IMR-90 (cell line): ENCODE measurements at regions not wholly inside any gene's neighbourhood (a gene's known extent, or its start where the extent isn't known, plus 50 kb on each side); places are given as distances from the start of the nearest gene placed in this dataset.

Experiments
- ATAC-seq: fragments of 200-7000 bp; cut with Tn5 transposase; 2 replicates; pipeline ENCODE4 v1.9.1; 2020; ENCODE audit warnings: low read depth, mild to moderate bottlenecking, moderate library complexity
- BruUV-seq: library from RNA; stranded (reverse); fragments of 400-500 nt; replicated peaks from 2 replicates; lab custom pipeline; 2021; lab: Mats Ljungman, UMichigan
- CTCF ChIA-PET: fragments of 300-600 bp; formaldehyde crosslinking; extraction: SDS; loops from one replicate; lab custom pipeline; 2021; ENCODE audit warnings: antibody characterized with exemption; lab: Yijun Ruan, JAX
- POLR2A ChIA-PET: fragments of 300-600 bp; sonication (Branson Sonifier 250); formaldehyde crosslinking; loops from one replicate; lab custom pipeline; 2022; ENCODE audit warnings: antibody characterized with exemption; ENCODE audit not compliant: unreplicated experiment; lab: Charles Lee
- DNase-seq: peaks from one replicate; pipeline ENCODE4 v3.0.0; 2013
- H2AFZ ChIP-seq: replicated peaks from 2 replicates; pipeline ENCODE3; 2013; ENCODE audit warnings: low read length, mild to moderate bottlenecking; ENCODE audit not compliant: poor library complexity
- H2AK5ac ChIP-seq: 2 replicates; pipeline ENCODE4 v1.6.1; 2013; ENCODE audit warnings: low read depth, low read length, inconsistent platforms
- H2AK9ac ChIP-seq: replicated peaks from 2 replicates; pipeline ENCODE3; 2013; ENCODE audit warnings: mild to moderate bottlenecking, low read depth, low read length, moderate library complexity; ENCODE audit not compliant: poor library complexity
- H2BK120ac ChIP-seq: 2 replicates; pipeline ENCODE4 v1.6.1; 2013; ENCODE audit warnings: low read depth, low read length, inconsistent platforms
- H2BK15ac ChIP-seq: 3 replicates; pipeline ENCODE4 v1.6.1; 2013; ENCODE audit warnings: low read depth, low read length, inconsistent platforms
- H2BK20ac ChIP-seq: 2 replicates; pipeline ENCODE4 v1.6.1; 2013; ENCODE audit warnings: low read depth, mild to moderate bottlenecking, inconsistent platforms, low read length, moderate library complexity
- H2BK5ac ChIP-seq: 2 replicates; pipeline ENCODE4 v1.6.1; 2013; ENCODE audit warnings: mild to moderate bottlenecking, low read depth, low read length, inconsistent platforms; ENCODE audit not compliant: poor library complexity, severe bottlenecking
- H3K14ac ChIP-seq: replicated peaks from 2 replicates; pipeline ENCODE4 v1.6.1; 2013; ENCODE audit warnings: low read depth, low read length, inconsistent platforms
- H3K18ac ChIP-seq: 2 replicates; pipeline ENCODE4 v1.6.1; 2013; ENCODE audit warnings: low read depth, low read length, control low read depth
- H3K23ac ChIP-seq: 2 replicates; pipeline ENCODE4 v1.6.1; 2013; ENCODE audit warnings: low read depth, low read length, inconsistent platforms
- H3K27ac ChIP-seq: 2 replicates; pipeline ENCODE4 v1.5.1; 2013; ENCODE audit warnings: mild to moderate bottlenecking, control low read depth, low read length; ENCODE audit not compliant: insufficient read depth
- H3K27me3 ChIP-seq: 2 replicates; pipeline ENCODE4 v1.6.1; 2013; ENCODE audit warnings: low read length; ENCODE audit not compliant: control insufficient read depth, insufficient read depth
- H3K36me3 ChIP-seq: 2 replicates; pipeline ENCODE4 v1.6.1; 2013; ENCODE audit warnings: low read length, mixed read lengths; ENCODE audit not compliant: control insufficient read depth, insufficient read depth
- H3K4ac ChIP-seq: 2 replicates; pipeline ENCODE4 v1.6.1; 2013; ENCODE audit warnings: low read depth, low read length, inconsistent platforms
- H3K4me1 ChIP-seq: 2 replicates; pipeline ENCODE4 v1.6.1; 2013; ENCODE audit warnings: low read length, mixed read lengths; ENCODE audit not compliant: control insufficient read depth, insufficient read depth
- H3K4me2 ChIP-seq: 2 replicates; pipeline ENCODE4 v1.6.1; 2013; ENCODE audit warnings: low read depth, mild to moderate bottlenecking, control low read depth, low read length, moderate library complexity
- H3K4me3 ChIP-seq: 2 replicates; pipeline ENCODE4 v1.5.1; 2013; ENCODE audit warnings: low read depth, mild to moderate bottlenecking, control low read depth, low read length, moderate library complexity; ENCODE audit not compliant: insufficient read depth
- H3K56ac ChIP-seq: 2 replicates; pipeline ENCODE4 v1.6.1; 2013; ENCODE audit warnings: low read length, inconsistent platforms; ENCODE audit not compliant: insufficient read depth; ENCODE audit errors: extremely low read depth
- H3K79me1 ChIP-seq, 2 experiments: 2 replicates each; pipeline ENCODE4 v1.6.1; 2013; ENCODE audit warnings: low read length in 2 of 2, inconsistent platforms in 1 of 2, low read depth in 1 of 2
- H3K9ac ChIP-seq: 2 replicates; pipeline ENCODE4 v1.6.1; 2013; ENCODE audit warnings: low read depth, low read length, control low read depth
- H3K9me1 ChIP-seq: 2 replicates; pipeline ENCODE4 v1.6.1; 2013; ENCODE audit warnings: low read length, inconsistent platforms; ENCODE audit not compliant: insufficient read depth
- H3K9me3 ChIP-seq: 2 replicates; pipeline ENCODE4 v1.6.1; 2013; ENCODE audit warnings: low read length; ENCODE audit not compliant: control insufficient read depth, insufficient read depth
- H4K20me1 ChIP-seq: 2 replicates; pipeline ENCODE4 v1.6.1; 2013; ENCODE audit warnings: low read length, inconsistent platforms; ENCODE audit not compliant: insufficient read depth
- H4K5ac ChIP-seq: 2 replicates; pipeline ENCODE4 v1.6.1; 2013; ENCODE audit warnings: mild to moderate bottlenecking, low read depth, low read length, control low read depth
- H4K8ac ChIP-seq, 2 experiments: 2 replicates each; pipeline ENCODE4 v1.6.1; 2013; ENCODE audit warnings: low read depth in 2 of 2, low read length in 2 of 2, control low read depth in 1 of 2, inconsistent platforms in 1 of 2
- H4K91ac ChIP-seq: 2 replicates; pipeline ENCODE4 v1.6.1; 2013; ENCODE audit warnings: low read depth, low read length, inconsistent platforms; ENCODE audit not compliant: insufficient read depth
- BHLHE40 ChIP-seq: fragments of 150-350 bp; IDR thresholded peaks from 2 replicates; pipeline ENCODE4 v1.6.1; 2016; ENCODE audit warnings: mild to moderate bottlenecking, low read depth, low read length
- CEBPB ChIP-seq: IDR thresholded peaks from 2 replicates; pipeline ENCODE4 v1.6.1; 2012; ENCODE audit warnings: low read depth, low read length, improper control_type of control experiment
- CHD1 ChIP-seq: IDR thresholded peaks from 2 replicates; pipeline ENCODE4 v1.6.1; 2012; ENCODE audit warnings: low read depth, low read length, improper control_type of control experiment
- FOS ChIP-seq: fragments of 150-350 bp; IDR thresholded peaks from 2 replicates; pipeline ENCODE4 v1.6.1; 2016; ENCODE audit warnings: low read depth, low read length
- MAFK ChIP-seq: IDR thresholded peaks from 2 replicates; pipeline ENCODE4 v1.6.1; 2012; ENCODE audit warnings: low read depth, low read length, improper control_type of control experiment
- MAZ ChIP-seq: IDR thresholded peaks from 2 replicates; pipeline ENCODE4 v1.6.1; 2012; ENCODE audit warnings: low read depth, mild to moderate bottlenecking, low read length, improper control_type of control experiment, moderate library complexity, borderline replicate concordance
- MXI1 ChIP-seq: IDR thresholded peaks from 2 replicates; pipeline ENCODE4 v1.6.1; 2012; ENCODE audit warnings: low read depth, mild to moderate bottlenecking, low read length, moderate library complexity, borderline replicate concordance
- NFE2L2 ChIP-seq: fragments of 150-350 bp; IDR thresholded peaks from 2 replicates; pipeline ENCODE4 v1.6.1; 2016; ENCODE audit warnings: low read depth, mild to moderate bottlenecking, low read length
- POLR2A ChIP-seq: IDR thresholded peaks from 2 replicates; pipeline ENCODE4 v1.6.1; 2012; ENCODE audit warnings: mild to moderate bottlenecking, low read depth, low read length
- RAD21 ChIP-seq: IDR thresholded peaks from 2 replicates; pipeline ENCODE4 v1.6.1; 2012; ENCODE audit warnings: low read length, improper control_type of control experiment
- RCOR1 ChIP-seq: IDR thresholded peaks from 2 replicates; pipeline ENCODE4 v1.6.1; 2012; ENCODE audit warnings: mild to moderate bottlenecking, low read length, improper control_type of control experiment; ENCODE audit not compliant: insufficient replicate concordance
- RFX5 ChIP-seq: IDR thresholded peaks from 2 replicates; pipeline ENCODE4 v1.8.0; 2012; ENCODE audit warnings: low read depth, mild to moderate bottlenecking, low read length, moderate library complexity
- SMC3 ChIP-seq: fragments of 150-350 bp; IDR thresholded peaks from 2 replicates; pipeline ENCODE4 v1.6.1; 2016; ENCODE audit warnings: low read depth, mild to moderate bottlenecking, antibody characterized with exemption, low read length, moderate library complexity
- WGBS, 2 experiments: methylation state at CpG; one replicate each; pipeline versions ENCODE4 v1.1.5 to v1.1.7; 2013; ENCODE audit warnings: missing lambda C conversion rate in 2 of 2; ENCODE audit not compliant: insufficient read length in 1 of 2; ENCODE audit errors: extremely low coverage in 2 of 2; 5-methylcytosine and 5-hydroxymethylcytosine counted together
- dilution Hi-C: fragments of 300-500 bp; cut with HindIII; formaldehyde crosslinking; loops from one replicate; pipeline ENCODE4 v1.14.3; 2018; ENCODE audit warnings: low sequenced_read_pairs; ENCODE audit not compliant: unreplicated experiment
- in situ Hi-C: fragments of 300-500 bp; cut with MboI; formaldehyde crosslinking; loops from 3 replicates; pipeline ENCODE4 v1.14.3; 2019; ENCODE audit warnings: low sequenced_read_pairs, inconsistent platforms, mixed read lengths
- intact Hi-C: fragments of 100-400 bp; cut with micrococcal nuclease; formaldehyde crosslinking; loops from 2 replicates; pipeline ENCODE4 v1.10.0; 2022
- TF ChIP-seq, protein P1 (sequence below): fragments of 150-350 bp; IDR thresholded peaks from 2 replicates; pipeline ENCODE4 v1.6.1; 2016; ENCODE audit warnings: low read depth, mild to moderate bottlenecking, low read length, moderate library complexity, borderline replicate concordance
- TF ChIP-seq, protein P2 (sequence below): fragments of 150-350 bp; IDR thresholded peaks from 2 replicates; pipeline ENCODE4 v1.6.1; 2017; ENCODE audit warnings: mild to moderate bottlenecking, antibody characterized with exemption, low read length, low read depth
- TF ChIP-seq, protein P3 (sequence below): conservative IDR thresholded peaks from 2 replicates; pipeline ENCODE4 v1.5.1; 2012; ENCODE audit warnings: mild to moderate bottlenecking, low read depth, low read length, improper control_type of control experiment

DNA sequence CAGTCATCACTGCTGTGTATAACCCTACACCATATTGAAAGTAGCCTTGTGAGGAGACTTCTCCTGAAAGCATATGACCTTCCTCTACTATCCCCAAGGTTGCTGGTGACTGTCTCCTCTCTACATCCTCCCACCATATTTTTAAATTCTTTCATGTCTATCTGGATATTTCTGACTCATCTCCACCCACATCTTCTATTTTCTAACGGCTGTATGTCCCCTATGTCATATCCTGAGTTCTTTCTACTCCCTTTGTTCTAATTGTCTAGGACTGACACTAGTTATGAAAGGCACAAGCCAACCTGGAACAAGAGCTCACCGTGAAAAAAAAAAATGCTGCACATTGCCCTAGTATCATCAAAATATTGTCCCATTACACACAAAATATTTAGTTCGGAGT, 218.3 kb upstream of the ZNF462 start:
- TF ChIP-seq, protein P1, sequence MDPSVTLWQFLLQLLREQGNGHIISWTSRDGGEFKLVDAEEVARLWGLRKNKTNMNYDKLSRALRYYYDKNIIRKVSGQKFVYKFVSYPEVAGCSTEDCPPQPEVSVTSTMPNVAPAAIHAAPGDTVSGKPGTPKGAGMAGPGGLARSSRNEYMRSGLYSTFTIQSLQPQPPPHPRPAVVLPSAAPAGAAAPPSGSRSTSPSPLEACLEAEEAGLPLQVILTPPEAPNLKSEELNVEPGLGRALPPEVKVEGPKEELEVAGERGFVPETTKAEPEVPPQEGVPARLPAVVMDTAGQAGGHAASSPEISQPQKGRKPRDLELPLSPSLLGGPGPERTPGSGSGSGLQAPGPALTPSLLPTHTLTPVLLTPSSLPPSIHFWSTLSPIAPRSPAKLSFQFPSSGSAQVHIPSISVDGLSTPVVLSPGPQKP = no peak
- no peak for TF ChIP-seq RFX5
- TF ChIP-seq BHLHE40 = no peak
- TF ChIP-seq POLR2A = no peak
- no peak for TF ChIP-seq RAD21
- no peak for TF ChIP-seq SMC3
- TF ChIP-seq MAZ = no peak
- TF ChIP-seq FOS = no peak
- TF ChIP-seq RCOR1 = no peak
- TF ChIP-seq MXI1 = no peak
- TF ChIP-seq MAFK = no peak
- no peak for TF ChIP-seq CHD1
- TF ChIP-seq CEBPB = no peak
- TF ChIP-seq, protein P2, sequence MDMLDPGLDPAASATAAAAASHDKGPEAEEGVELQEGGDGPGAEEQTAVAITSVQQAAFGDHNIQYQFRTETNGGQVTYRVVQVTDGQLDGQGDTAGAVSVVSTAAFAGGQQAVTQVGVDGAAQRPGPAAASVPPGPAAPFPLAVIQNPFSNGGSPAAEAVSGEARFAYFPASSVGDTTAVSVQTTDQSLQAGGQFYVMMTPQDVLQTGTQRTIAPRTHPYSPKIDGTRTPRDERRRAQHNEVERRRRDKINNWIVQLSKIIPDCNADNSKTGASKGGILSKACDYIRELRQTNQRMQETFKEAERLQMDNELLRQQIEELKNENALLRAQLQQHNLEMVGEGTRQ = no peak
- no peak for TF ChIP-seq NFE2L2
- TF ChIP-seq, protein P3, sequence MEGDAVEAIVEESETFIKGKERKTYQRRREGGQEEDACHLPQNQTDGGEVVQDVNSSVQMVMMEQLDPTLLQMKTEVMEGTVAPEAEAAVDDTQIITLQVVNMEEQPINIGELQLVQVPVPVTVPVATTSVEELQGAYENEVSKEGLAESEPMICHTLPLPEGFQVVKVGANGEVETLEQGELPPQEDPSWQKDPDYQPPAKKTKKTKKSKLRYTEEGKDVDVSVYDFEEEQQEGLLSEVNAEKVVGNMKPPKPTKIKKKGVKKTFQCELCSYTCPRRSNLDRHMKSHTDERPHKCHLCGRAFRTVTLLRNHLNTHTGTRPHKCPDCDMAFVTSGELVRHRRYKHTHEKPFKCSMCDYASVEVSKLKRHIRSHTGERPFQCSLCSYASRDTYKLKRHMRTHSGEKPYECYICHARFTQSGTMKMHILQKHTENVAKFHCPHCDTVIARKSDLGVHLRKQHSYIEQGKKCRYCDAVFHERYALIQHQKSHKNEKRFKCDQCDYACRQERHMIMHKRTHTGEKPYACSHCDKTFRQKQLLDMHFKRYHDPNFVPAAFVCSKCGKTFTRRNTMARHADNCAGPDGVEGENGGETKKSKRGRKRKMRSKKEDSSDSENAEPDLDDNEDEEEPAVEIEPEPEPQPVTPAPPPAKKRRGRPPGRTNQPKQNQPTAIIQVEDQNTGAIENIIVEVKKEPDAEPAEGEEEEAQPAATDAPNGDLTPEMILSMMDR = no peak
- DNase-seq (no peak), ATAC-seq (no peak)
- no peak overlapping the region for H2BK15ac ChIP-seq
- no peak overlapping the region for H3K4me3 ChIP-seq
- no peak overlapping the region for H2BK5ac ChIP-seq
- H3K14ac ChIP-seq = no peak overlapping the region
- CTCF ChIA-PET = no interaction called here
- no peak overlapping the region for H3K23ac ChIP-seq
- H3K56ac ChIP-seq = no peak overlapping the region
- no peaks in the 10 kb centered on the region for H3K79me1 ChIP-seq
- in situ Hi-C loops (no loop called here), intact Hi-C loops (loop anchor here (5.0 kb wide), 1 partner anchor 1182 kb away; no protein-coding TSS in a partner anchor), dilution Hi-C loops (no loop called here)
- H3K9me1 ChIP-seq = no peaks in the 10 kb centered on the region
- no peak overlapping the region for H4K8ac ChIP-seq
- no peak overlapping the region for H2AK9ac ChIP-seq
- H2BK20ac ChIP-seq = no peak overlapping the region
- no peak overlapping the region for H3K27ac ChIP-seq
- H3K9ac ChIP-seq = no peak overlapping the region
- H3K36me3 ChIP-seq = no peaks in the 10 kb centered on the region
- H2AFZ ChIP-seq = no peak overlapping the region
- H4K5ac ChIP-seq = no peak overlapping the region
- H3K9me3 ChIP-seq = no peaks in the 10 kb centered on the region
- POLR2A ChIA-PET = no interaction called here
- H2BK120ac ChIP-seq = no peak overlapping the region
- H3K4ac ChIP-seq = no peak overlapping the region
- no peak overlapping the region for H4K91ac ChIP-seq
- no peaks in the 10 kb centered on the region for H3K4me1 ChIP-seq
- no peaks in the 10 kb centered on the region for H4K20me1 ChIP-seq
- BruUV-seq = no TSS peak
- no peak overlapping the region for H3K18ac ChIP-seq
- H2AK5ac ChIP-seq = no peak overlapping the region
- no peaks in the 10 kb centered on the region for H3K27me3 ChIP-seq
- no CpG with 5 or more reads among the region's 3 CpGs for WGBS, 2 experiments
- no peak overlapping the region for H3K4me2 ChIP-seq
